Stimulated activated naive B cell treated with anti-CD40 and anti-IgM and Interleukin-4, amounts not matched to agents 10 μg/mL and 1 μg/mL and 100 μg/mL, for 72 hours (primary cell): ENCODE measurements at regions not wholly inside any gene's neighbourhood (a gene's known extent, or its start where the extent isn't known, plus 50 kb on each side); places are given as distances from the start of the nearest gene placed in this dataset.
A peak's percentile ranks its signal among the peaks of the same experiment; 100 is the strongest.
"Not testable (repeated sequence)": the region's sequence is repeated elsewhere in the genome, so short reads cannot be mapped to it uniquely, and the experiment has no call there.

Source experiments
- ATAC-seq, 2 donors: fragments of 150-1000 bp; cut with Tn5 transposase; replicated peaks; 2 replicates each; pipeline ENCODE4 v1.10.0; 2021; ENCODE audit warnings: moderate library complexity in 1 of 2
- DNase-seq: peaks from one replicate; pipeline ENCODE4 v3.0.0; 2021
- H3K27ac Mint-ChIP-seq: one replicate; pipeline ENCODE4 v1.8.0; 2022; ENCODE audit warnings: mild to moderate bottlenecking, mixed read lengths
- H3K27me3 Mint-ChIP-seq, 2 donors: one replicate each; pipeline ENCODE4 v1.8.0; 2022; ENCODE audit warnings: mixed read lengths in 2 of 2
- H3K36me3 Mint-ChIP-seq, 2 donors: one replicate each; pipeline ENCODE4 v1.8.0; 2022; ENCODE audit warnings: mixed read lengths in 2 of 2, mild to moderate bottlenecking in 1 of 2
- H3K4me1 Mint-ChIP-seq, 2 donors: one replicate each; pipeline ENCODE4 v1.8.0; 2022; ENCODE audit warnings: mixed read lengths in 2 of 2, mild to moderate bottlenecking in 1 of 2
- H3K4me3 Mint-ChIP-seq, 2 donors: one replicate each; pipeline ENCODE4 v1.8.0; 2022; ENCODE audit warnings: mild to moderate bottlenecking in 2 of 2, mixed read lengths in 2 of 2, moderate library complexity in 1 of 2
- H3K9me3 Mint-ChIP-seq, 2 donors: one replicate each; pipeline ENCODE4 v1.8.0; 2022; ENCODE audit warnings: mixed read lengths in 2 of 2, mild to moderate bottlenecking in 1 of 2

GRCh38 chr17:43299300-43300076 is 65.7 kb upstream of the RNU2-1 start:
- not testable (repeated sequence) for H3K4me3 Mint-ChIP-seq, H3K9me3 Mint-ChIP-seq, H3K27me3 Mint-ChIP-seq, H3K36me3 Mint-ChIP-seq, DNase-seq, H3K27ac Mint-ChIP-seq, H3K4me1 Mint-ChIP-seq
- ATAC-seq: peak; percentile 27 to 68

DNA sequence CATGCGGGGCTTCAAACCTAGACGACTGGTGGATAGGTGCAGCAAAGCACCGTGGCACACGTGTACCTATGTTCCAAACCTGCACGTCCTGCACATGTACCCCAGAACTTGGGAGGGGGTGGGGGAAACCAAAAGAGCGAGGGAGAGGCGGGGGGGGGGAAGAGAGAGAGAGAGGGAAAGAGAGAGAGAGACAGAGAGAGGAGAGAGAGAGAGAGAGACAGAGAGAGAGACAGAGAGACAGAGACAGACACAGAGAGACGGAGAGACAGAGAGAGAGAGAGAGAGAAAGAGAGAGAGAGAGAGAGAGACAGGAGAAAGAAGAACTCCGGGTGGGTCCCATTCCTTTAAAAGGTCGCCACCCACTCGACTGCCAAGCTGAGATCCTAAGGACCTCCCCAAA is 55.9 kb upstream of the RNU2-1 start:
- H3K9me3 Mint-ChIP-seq, H3K4me1 Mint-ChIP-seq, H3K4me3 Mint-ChIP-seq, H3K36me3 Mint-ChIP-seq, H3K27ac Mint-ChIP-seq, DNase-seq, H3K27me3 Mint-ChIP-seq: not testable (repeated sequence)
- peak in 1 of 2 donors; percentile 29 for ATAC-seq

GRCh38 chr17:43283606-43284005 is 49.8 kb upstream of the RNU2-1 start:
- Mint-ChIP-seq H3K4me3 (peak overlapping the region; percentile 65 to 66), H3K27ac (peak overlapping the region; percentile 94)
- peak; percentile 49 for DNase-seq
- peak in 1 of 2 donors; percentile 31 for ATAC-seq
- H3K9me3 Mint-ChIP-seq, H3K27me3 Mint-ChIP-seq, H3K36me3 Mint-ChIP-seq, H3K4me1 Mint-ChIP-seq: not testable (repeated sequence)
